DND-41 (cell line): ENCODE measurements at regions not wholly inside any gene's neighbourhood (a gene's known extent, or its start where the extent isn't known, plus 50 kb on each side); places are given as distances from the start of the nearest gene placed in this dataset.
"Not testable (repeated sequence)": the region's sequence is repeated elsewhere in the genome, so short reads cannot be mapped to it uniquely, and the experiment has no call there.

ENCODE experiments used
- CTCF ChIP-seq: IDR thresholded peaks from 2 replicates; pipeline ENCODE4 v1.5.1; 2012; ENCODE audit warnings: borderline replicate concordance, low read length, moderate library complexity, mild to moderate bottlenecking; ENCODE audit not compliant: poor library complexity, severe bottlenecking; ENCODE audit errors: extremely low read depth
- EZH2 ChIP-seq: IDR thresholded peaks from 3 replicates; pipeline ENCODE4 v1.6.1; 2012; ENCODE audit warnings: borderline replicate concordance, low read depth, mild to moderate bottlenecking, moderate library complexity, low read length, inconsistent platforms; ENCODE audit not compliant: severe bottlenecking

GRCh38 chr9:107826688-107826983 is 337.1 kb upstream of the KLF4 start:
- not testable (repeated sequence) for TF ChIP-seq CTCF, EZH2
